ENCODE measurements at regions not wholly inside any gene's neighbourhood (a gene's known extent, or its start where the extent isn't known, plus 50 kb on each side); places are given as distances from the start of the nearest gene placed in this dataset.
"Not testable (repeated sequence)": the region's sequence is repeated elsewhere in the genome, so short reads cannot be mapped to it uniquely, and the experiment has no call there.

DNA sequence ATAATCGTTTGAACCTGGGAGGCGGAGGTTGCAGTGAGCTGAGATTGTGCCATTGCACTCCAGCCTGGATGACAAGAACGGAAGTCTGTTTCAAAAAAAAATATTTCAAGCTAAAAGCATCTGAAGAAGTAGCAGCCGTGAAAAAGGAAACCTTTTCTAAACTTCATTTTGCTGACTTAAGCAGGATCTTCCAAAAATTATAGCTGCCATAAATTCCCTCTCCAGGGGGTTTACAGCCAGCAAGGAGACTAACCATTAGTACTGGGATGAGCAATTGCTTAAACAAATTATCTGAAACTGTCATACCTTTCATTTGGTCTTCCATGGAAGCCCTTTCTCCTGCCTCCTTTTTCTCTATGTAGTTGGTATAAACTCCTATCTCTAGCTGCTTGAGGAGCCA is 69.9 kb upstream of the TSC22D1 start:
- H3K36me3 Mint-ChIP-seq (ENCODE audit: low read depth) = peaks cover 1% of the 10 kb centered on the region
- DNase-seq (ENCODE audit: low spot score) = no peak
- no peak overlapping the region for H3K4me3 Mint-ChIP-seq (ENCODE audit: unreplicated experiment)
- H3K9me3 Mint-ChIP-seq (ENCODE audit: low read depth) = no peaks in the 10 kb centered on the region
- no peak for TF ChIP-seq CTCF (IDR thresholded peaks at IDR 0.05)
- H3K27me3 Mint-ChIP-seq (ENCODE audit: low read depth) = no peaks in the 10 kb centered on the region
- H3K27ac Mint-ChIP-seq (ENCODE audit: unreplicated experiment) = no peak overlapping the region
- no peaks in the 10 kb centered on the region for H3K4me1 Mint-ChIP-seq (ENCODE audit: low read depth)

DNA sequence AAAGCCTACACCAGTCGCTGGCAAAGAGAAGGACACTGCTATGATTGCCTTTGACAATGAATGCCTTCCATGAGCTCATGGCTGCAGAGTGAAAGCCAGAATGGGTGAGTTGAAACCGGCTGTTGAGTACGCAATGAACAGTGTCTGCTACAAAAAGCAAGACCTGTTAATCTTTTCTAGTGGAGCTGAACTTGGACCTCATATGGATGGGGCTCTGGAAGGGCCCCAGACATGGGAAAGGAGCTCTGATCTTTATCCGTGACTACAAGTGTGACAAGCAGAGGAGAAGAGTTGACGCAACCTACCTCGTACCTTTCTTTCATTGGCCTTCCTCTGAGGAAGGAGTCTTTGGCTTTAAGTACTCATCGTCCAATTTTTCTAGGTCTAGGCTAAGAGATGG is 67.1 kb upstream of the TSC22D1 start:
- TF ChIP-seq CTCF (IDR thresholded peaks at IDR 0.05) = no peak
- H3K27ac Mint-ChIP-seq (ENCODE audit: unreplicated experiment) = no peak overlapping the region
- no peaks in the 10 kb centered on the region for H3K27me3 Mint-ChIP-seq (ENCODE audit: low read depth)
- H3K4me1 Mint-ChIP-seq (ENCODE audit: low read depth) = no peaks in the 10 kb centered on the region
- H3K4me3 Mint-ChIP-seq (ENCODE audit: unreplicated experiment) = no peak overlapping the region
- peaks cover 1% of the 10 kb centered on the region for H3K36me3 Mint-ChIP-seq (ENCODE audit: low read depth)
- DNase-seq (ENCODE audit: low spot score) = no peak
- no peaks in the 10 kb centered on the region for H3K9me3 Mint-ChIP-seq (ENCODE audit: low read depth)

DNA sequence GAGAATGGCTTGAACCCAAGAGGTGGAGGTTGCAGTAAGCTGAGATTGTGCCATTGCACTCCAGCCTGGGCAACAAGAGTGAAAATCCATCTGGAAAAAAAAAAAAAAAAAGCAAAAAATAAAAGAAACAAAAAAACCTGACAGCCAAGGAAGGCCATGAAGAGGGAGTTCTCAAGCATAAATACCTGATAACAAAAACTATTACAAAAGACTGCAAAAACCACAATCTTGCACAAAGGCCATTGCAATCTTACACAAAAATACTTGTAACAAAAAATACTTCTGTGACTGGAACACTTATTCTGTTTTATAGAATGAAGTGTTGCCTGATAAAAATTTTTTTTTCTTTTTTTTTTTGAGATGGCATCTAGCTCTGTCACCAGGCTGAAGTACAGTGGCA is 61.5 kb upstream of the TSC22D1 start:
- no peaks in the 10 kb centered on the region for H3K4me1 Mint-ChIP-seq (ENCODE audit: low read depth)
- no peaks in the 10 kb centered on the region for H3K27me3 Mint-ChIP-seq (ENCODE audit: low read depth)
- H3K9me3 Mint-ChIP-seq (ENCODE audit: low read depth) = no peaks in the 10 kb centered on the region
- TF ChIP-seq CTCF (IDR thresholded peaks at IDR 0.05) = no peak
- H3K36me3 Mint-ChIP-seq (ENCODE audit: low read depth) = no peaks in the 10 kb centered on the region
- no peak overlapping the region for H3K27ac Mint-ChIP-seq (ENCODE audit: unreplicated experiment)
- no peak for DNase-seq (ENCODE audit: low spot score)
- H3K4me3 Mint-ChIP-seq (ENCODE audit: unreplicated experiment) = no peak overlapping the region

GRCh38 chr13:44629465-44630183 is 53.5 kb upstream of the TSC22D1 start:
- DNase-seq (ENCODE audit: low spot score) = no peak
- no peaks in the 10 kb centered on the region for H3K27me3 Mint-ChIP-seq (ENCODE audit: low read depth)
- peak overlapping the region; percentile 81 for H3K27ac Mint-ChIP-seq (ENCODE audit: unreplicated experiment)
- H3K4me3 Mint-ChIP-seq (ENCODE audit: unreplicated experiment) = no peak overlapping the region
- no peak for TF ChIP-seq CTCF (IDR thresholded peaks at IDR 0.05)
- H3K36me3 Mint-ChIP-seq (ENCODE audit: low read depth) = no peaks in the 10 kb centered on the region
- no peaks in the 10 kb centered on the region for H3K9me3 Mint-ChIP-seq (ENCODE audit: low read depth)
- H3K4me1 Mint-ChIP-seq (ENCODE audit: low read depth) = peaks cover 24% of the 10 kb centered on the region

DNA sequence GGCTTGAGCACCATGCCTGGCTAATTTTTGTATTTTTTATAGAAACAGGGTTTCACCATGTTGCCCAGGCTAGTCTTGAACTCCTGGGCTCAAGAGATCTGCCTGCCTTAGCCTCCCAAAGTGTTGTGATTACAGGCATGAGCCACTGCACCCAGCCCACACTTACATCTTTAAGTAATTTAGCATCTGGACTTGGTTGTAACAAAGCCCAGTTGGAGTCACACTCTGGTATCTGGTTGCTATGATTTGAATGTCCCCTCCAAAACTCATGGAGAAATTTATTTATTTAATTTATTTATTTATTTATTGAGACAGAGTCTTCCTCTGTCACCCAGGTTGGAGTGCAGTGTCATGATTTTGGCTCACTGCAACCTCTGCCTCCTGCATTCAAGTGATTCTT is 52.7 kb upstream of the TSC22D1 start:
- H3K4me1 Mint-ChIP-seq (ENCODE audit: low read depth) = peaks cover 24% of the 10 kb centered on the region
- not testable (repeated sequence) for H3K36me3 Mint-ChIP-seq (ENCODE audit: low read depth); DNase-seq (ENCODE audit: low spot score); H3K27me3 Mint-ChIP-seq (ENCODE audit: low read depth); H3K9me3 Mint-ChIP-seq (ENCODE audit: low read depth); H3K4me3 Mint-ChIP-seq (ENCODE audit: unreplicated experiment)
- peak overlapping the region; percentile 81 for H3K27ac Mint-ChIP-seq (ENCODE audit: unreplicated experiment)

- H3K4me3 Mint-ChIP-seq (ENCODE audit: unreplicated experiment) = no peak overlapping the region
Observed at GRCh38 chr13:44627441-44627840, 51.3 kb upstream of the TSC22D1 start.

More at GRCh38 chr13:44627441-44627840, 51.3 kb upstream of the TSC22D1 start:
- Mint-ChIP-seq H3K27me3 (ENCODE audit: low read depth) (no peaks in the 10 kb centered on the region), H3K27ac (ENCODE audit: unreplicated experiment) (no peak overlapping the region), H3K36me3 (ENCODE audit: low read depth) (no peaks in the 10 kb centered on the region), H3K9me3 (ENCODE audit: low read depth) (no peaks in the 10 kb centered on the region), H3K4me1 (ENCODE audit: low read depth) (peaks cover 24% of the 10 kb centered on the region)
- DNase-seq (ENCODE audit: low spot score) = no peak
- TF ChIP-seq CTCF (IDR thresholded peaks at IDR 0.05) = no peak

All from chondrocyte (in vitro differentiated cells).